Activated effector memory CD4-positive, alpha-beta T cell treated with Interleukin-2 at 50 U/mL for 16 hours (primary cell): ENCODE measurements at regions not wholly inside any gene's neighbourhood (a gene's known extent, or its start where the extent isn't known, plus 50 kb on each side); places are given as distances from the start of the nearest gene placed in this dataset.

Experiments
- DNase-seq: peaks from one replicate; pipeline ENCODE4 v3.0.0-alpha.2; 2020

DNA sequence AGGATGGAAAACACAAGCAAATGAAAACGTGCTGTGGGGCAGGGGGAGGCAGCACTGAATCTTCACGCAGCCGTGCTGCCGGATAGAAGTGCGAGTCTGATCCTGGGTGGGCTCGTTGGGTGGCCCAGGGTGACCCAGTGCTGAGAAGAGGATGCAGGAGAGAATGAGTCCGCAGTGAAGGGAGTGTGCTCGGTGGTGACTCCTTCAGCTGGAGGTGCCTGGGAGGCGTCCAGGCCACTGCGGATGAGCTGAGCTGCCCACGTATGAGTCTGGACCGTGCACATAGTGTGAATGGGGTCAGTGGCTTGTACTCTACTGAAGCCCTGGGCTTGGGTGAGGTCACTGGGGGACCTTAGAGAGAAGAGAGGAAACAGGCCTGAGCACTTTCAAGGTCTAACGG, 190.0 kb upstream of the MGMT start:
- no peak for DNase-seq

DNA sequence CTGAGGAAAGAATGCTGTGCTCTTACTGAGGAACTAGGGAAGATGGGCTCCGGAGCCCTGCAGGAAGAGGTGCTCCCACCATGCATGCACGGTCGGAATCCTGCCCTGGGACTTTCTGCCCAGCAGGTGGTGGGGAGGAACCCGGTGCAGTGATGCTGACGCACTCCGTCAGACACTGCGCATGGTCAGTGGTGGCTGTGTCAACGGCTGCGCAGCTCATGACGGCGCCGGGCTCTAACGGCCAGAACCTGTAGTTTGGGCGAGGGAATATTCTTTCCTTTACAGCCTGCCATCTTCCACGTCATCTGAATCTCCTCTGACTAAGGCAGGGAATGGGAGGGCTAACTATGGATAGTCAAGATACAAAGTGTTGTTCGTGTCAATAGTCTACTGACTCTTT, 189.2 kb upstream of the MGMT start:
- no peak for DNase-seq

DNA sequence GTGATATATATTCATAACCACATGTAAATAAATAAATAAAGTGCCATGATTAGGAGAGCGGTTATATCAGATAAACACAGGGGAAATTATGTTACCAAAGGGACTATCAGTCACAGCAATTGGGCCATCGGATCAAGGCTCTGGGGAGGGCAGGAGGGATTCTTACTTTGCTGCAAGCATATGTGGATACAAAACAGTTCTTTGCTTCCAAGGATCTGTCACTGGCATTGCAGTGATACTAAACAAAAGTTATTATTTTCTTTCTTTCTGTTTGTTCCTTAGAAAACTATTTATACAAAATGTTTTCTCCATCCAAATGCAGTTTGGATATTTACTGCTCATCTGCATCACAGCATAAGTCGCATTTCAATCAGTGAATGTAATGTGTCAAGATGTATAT, 188.4 kb upstream of the MGMT start:
- no peak for DNase-seq

GRCh38 chr10:129279446-129280154, 187.4 kb upstream of the MGMT start:
- DNase-seq = no peak

DNA sequence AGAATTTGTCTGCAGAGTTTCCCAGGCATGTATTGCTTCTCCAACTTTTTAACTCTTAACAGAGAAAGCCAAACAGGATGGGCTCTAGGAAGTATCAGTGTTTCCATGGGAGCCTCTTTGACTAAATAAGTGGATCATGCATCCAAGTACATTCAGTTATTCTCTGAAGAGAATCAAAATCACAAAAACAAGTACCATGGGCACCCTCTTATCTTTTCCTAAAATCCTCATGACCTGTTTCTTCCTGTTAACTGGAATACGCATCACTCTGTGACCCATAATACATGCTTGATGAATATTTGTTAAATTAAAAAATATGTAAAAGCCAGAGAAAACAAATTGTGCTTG, 186.9 kb upstream of the MGMT start:
- no peak for DNase-seq

DNA sequence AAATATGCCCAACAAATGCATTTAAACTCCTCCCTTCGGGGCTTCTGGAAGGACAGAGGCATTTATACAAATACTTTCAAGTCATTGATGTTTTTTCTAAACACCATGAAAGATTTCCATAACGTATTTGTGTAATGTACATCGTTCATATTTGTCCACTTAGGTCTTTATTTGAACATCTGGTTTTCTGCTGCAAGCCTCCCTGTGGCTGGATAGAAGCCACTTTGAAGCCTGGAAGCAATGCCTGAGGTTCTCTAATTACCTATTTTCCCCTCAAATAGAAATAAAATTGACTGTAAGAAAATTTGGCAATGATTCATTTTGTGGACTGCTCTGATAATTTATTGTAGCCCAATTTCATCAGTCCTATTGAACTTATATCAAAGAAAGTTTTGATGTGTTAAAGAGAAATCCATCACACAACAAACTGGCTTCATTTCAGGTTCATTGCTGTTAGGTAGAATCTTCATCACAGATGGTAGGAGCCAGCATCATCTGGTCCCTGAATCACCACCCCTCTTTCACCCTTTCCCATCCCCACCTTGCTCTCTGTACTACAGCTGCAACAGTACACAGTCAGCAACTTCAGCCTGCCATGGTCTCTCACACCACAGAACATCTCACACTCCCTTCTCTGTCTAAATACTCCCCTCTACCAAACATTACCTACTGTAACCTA, 186.0 kb upstream of the MGMT start:
- no peak for DNase-seq

- DNase-seq = no peak
Measured at GRCh38 chr10:129285459-129285858, 181.6 kb upstream of the MGMT start.

- DNase-seq = no peak
Measured at GRCh38 chr10:129288999-129289584, 177.9 kb upstream of the MGMT start.

DNA sequence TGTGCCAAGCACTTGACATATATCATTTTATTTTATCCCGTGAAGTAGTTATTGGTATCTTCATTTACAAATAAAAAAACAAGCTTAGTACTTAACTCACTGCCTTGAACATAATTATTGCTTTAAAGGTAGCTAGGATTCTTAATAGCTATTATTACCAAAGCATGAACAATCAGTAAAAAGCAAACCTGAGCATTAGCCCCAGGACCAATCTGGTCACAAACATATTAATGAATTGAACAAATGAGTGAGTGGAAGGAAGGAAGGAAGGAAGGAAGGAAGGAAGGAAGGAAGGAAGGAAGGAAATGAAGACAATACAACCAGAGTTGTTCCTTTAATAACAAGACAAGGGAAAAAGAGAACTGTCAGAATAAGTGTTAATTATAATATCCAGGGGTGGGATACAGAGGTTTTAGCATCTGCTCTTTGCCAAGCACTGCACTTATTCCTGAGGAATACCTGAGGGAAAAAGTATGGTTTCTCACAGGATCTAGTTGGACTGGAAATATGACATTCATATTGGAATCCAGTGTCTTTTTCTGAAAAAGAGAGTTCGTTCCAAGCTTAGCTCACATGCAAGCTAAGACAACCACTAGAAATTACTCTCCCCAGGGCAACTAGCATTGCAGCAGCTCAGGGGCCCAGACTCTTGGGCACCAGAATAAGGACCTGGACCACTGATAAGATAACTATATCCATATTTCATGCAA, 172.9 kb upstream of the MGMT start:
- DNase-seq = no peak

GRCh38 chr10:129294944-129295343, 172.1 kb upstream of the MGMT start:
- DNase-seq = no peak

DNA sequence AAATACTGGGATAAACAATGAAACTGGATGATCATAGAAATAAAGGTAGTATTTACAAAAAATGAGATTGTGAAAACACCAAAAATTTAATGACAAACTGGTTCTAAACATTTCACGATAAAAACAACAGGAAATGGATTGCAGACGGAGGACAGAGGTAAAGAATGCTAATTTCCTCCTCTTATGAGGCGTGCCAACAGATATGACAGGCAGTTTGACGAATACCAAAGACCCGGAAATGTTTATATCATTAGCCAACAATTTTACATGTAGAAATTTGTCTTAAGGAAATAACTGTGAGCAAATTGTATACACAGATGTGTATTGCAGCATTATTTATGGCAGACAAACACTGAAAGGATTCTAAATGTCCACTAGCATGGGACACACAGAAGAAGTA, 162.0 kb upstream of the MGMT start:
- DNase-seq = no peak

GRCh38 chr10:129307141-129307540, 159.9 kb upstream of the MGMT start:
- no peak for DNase-seq

DNA sequence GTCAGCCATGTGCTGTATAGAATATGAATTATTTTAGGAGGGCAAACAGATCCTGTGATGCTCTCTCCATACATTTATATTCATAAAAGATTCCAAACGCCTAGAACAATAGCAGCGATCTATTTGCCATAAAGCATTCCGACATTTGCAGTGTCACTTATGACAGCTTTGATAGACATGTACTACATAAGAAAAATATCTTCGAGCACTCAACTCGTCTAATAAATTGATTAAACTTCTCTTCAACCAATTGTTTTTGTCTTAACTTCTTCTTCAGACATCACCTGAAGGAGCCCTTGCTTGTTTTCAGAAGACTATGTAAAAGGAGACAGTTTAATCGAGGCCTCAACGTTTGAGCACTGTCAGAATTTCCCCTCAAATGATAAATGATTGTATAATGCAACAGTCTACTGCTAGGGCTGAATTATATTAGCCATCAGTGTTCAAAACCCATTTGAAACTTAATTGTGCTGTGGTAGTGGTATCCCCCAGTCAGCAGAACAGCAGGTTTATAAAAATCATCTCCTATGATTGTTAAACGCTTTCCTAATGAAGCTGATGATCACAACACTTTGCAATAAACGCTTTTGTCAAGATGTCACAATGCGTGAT, 158.0 kb upstream of the MGMT start:
- DNase-seq = no peak

DNA sequence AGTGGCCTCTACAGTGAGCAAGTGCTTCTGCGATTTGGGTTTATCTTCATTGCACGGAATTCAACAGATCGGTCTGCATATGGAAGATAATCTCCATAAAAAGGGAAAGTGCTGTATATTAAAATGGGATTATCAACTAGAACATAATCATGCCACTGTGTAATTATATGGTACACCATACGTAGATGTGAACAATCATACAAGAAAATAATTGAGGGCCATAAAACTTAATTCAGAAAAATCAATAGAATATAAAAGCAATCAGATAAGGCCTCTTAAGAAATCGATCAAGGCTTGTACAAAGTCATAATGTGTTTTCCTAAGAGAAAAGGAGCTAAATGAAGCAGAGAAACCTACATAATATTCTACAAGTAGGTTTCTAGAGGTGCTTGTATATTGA, 157.5 kb upstream of the MGMT start:
- DNase-seq = no peak

DNA sequence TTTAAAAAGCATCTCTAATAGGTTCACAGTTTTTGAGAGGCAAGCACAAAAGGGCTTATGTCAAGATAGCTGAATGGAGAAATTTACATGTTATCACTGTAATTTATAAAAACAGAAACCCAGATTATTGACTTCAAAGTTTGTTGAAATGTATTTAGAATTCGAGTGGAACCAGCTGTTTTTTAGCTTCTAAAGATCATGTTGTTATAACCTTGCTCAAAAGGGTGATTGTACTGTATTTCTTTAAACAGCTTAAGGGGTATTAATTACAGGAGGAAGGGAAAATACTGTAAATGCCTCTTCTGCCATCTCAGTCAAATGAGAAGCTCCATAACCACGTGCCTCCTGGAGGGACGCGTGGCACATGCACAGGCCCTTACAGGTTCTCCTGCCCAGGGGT, 156.2 kb upstream of the MGMT start:
- no peak for DNase-seq

GRCh38 chr10:129319934-129320333, 147.1 kb upstream of the MGMT start:
- DNase-seq = no peak

DNA sequence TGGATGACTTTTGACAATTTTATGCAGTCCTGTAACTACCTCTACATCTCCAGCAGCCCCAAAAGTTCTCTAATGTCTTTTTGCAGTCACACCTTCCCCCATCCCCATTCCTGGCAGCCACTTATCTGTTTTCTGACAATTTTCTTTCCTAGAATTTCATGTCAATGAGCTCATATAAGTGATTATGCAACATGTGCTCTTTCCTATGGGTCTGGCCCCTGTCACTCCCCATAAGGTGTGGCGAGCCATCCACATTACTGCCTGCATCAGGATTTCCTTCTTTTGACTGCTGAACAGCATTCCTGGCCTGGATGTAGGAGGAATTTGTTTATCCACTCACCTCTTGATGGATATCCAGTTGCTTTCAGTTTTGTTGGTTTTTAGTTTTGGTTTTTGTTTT, 146.7 kb upstream of the MGMT start:
- DNase-seq = no peak

- no peak for DNase-seq
Measured at GRCh38 chr10:129321727-129322126, 145.3 kb upstream of the MGMT start.

DNA sequence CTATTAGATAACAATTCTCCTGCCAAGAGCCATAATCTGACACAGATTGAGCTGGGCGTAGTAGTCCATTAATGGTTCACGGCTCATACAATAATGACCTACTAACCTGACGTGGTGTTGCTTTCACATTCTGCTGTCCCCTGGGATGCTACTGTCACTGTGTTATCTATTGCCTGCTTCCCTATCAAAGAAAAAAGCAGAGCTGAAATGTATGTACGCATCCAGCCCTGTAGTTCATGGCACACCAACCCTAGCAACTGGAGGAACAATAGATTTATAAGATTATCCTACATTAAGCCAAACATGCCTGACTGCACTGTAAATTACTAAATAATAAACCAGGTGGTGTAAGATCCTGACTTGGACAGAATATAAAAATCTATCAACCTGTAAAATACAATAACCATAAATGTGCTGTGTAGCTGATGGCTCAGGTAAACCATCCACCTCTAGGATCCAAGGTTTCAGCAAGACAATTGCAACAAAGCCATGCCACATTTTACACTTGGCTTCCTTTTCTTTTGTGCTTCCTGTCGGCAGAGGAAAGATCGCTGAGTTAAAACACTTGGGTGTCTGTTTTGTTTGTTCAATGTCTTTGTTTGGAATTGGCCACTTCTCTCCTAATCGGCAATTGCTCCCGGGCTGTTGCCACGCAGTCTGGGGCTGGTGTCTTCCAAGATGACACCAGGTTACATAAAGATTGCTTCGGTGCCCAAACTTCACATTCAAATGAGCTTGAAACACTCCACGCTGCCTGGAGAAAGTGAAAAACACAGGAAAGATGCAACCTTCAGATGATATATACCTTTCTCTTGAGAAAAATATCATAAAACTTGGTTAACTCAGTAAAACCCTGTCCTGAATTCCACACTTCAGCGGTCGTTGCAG, 143.9 kb upstream of the MGMT start:
- no peak for DNase-seq

GRCh38 chr10:129323879-129324278, 143.2 kb upstream of the MGMT start:
- DNase-seq = no peak

- DNase-seq = no peak
Measured at GRCh38 chr10:129325893-129326292, 141.1 kb upstream of the MGMT start.

- no peak for DNase-seq
Measured at GRCh38 chr10:129328546-129328945, 138.5 kb upstream of the MGMT start.
